Frontal cortex (tissue), 3 donors: ENCODE measurements at regions not wholly inside any gene's neighbourhood (a gene's known extent, or its start where the extent isn't known, plus 50 kb on each side); places are given as distances from the start of the nearest gene placed in this dataset.

Source experiments
- DNase-seq, 2 donors: peaks; one replicate each; pipeline ENCODE4 v3.0.0; 2012; ENCODE audit warnings: low spot score in 2 of 2
- FAIRE-seq: peaks from 2 replicates; lab custom pipeline; 2012; peaks lifted over from hg19 to GRCh38; lab: Jason Lieb, UNC
- donor health status: control.
- donor health status: control.
- donor health status: control.

- FAIRE-seq (no peak), DNase-seq (no peak)
Observed at GRCh38 chr4:13836946-13837912, 209.7 kb upstream of the BOD1L1 start.

DNA sequence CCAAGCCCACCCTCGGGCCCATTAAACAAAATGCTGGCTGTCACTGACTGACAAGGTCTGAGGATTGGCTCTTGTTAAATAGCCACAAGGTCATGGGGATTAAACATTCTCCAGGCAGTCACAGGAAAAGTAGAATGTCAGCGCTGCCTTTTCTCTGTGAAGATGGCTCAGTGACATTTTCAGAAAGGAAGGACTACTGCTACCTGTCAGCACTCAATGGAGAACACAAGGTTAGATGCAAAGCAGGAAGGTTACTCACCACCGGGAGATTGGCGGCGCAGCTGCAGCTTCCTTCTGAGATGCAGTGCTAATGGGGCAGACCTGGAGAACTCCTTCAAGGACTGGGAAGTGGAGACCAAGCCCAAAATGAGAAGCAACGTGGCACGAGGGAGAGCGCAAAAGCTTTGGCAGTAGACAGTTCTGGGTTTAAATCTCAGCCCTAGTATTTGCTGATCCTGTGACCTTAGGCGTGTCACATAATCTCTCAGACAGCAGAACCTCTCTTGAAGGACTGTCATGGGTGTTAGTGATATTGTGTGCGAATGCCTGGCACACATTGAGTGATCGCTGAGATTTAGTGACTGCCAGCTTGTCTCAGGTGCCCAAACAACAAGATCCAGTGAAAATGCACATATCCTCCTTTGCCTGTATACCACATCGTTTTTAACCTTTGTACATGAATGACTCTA is 213.1 kb upstream of the BOD1L1 start:
- no peak for FAIRE-seq
- DNase-seq, result no peak

DNA sequence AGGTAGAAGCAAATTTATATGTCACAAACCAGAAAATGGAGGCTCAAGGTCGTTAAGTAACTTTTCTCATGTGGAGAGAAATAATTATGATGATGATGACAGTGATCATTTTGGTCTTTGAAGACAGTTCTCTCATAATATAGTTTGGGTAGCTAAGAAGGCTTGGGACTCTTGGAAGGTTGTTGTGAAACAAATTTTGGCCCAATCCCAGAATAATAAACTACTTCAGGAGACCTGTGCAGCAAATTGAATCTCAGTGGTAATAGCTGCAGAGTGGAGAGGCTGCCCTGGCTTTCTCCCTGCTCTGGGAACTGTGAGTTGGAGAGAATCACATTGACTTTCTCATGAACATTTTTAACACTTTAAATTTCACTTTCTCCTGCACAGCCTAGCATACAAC is 217.2 kb upstream of the BOD1L1 start:
- DNase-seq (no peak), FAIRE-seq (no peak)

DNA sequence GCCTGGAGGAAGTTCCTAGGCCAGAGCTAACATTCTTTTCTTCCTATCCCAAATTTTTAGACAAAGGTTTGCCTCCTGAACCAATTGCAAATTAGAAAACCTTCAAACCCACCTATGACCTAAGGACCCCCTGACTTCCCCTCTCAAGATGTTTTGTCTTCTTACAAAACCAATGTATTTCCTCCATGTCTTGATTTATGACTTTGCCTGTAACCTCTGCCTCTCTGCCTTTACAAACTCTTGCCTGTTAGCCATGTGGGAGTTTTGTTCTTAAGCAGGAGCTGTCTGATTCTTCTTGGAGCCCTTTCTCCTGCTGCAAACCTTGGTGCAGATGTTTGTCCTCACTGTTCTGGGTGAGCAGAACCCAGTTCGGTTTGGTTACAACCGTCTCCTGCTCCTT is 222.3 kb upstream of the BOD1L1 start:
- DNase-seq, result no peak
- no peak for FAIRE-seq

DNA sequence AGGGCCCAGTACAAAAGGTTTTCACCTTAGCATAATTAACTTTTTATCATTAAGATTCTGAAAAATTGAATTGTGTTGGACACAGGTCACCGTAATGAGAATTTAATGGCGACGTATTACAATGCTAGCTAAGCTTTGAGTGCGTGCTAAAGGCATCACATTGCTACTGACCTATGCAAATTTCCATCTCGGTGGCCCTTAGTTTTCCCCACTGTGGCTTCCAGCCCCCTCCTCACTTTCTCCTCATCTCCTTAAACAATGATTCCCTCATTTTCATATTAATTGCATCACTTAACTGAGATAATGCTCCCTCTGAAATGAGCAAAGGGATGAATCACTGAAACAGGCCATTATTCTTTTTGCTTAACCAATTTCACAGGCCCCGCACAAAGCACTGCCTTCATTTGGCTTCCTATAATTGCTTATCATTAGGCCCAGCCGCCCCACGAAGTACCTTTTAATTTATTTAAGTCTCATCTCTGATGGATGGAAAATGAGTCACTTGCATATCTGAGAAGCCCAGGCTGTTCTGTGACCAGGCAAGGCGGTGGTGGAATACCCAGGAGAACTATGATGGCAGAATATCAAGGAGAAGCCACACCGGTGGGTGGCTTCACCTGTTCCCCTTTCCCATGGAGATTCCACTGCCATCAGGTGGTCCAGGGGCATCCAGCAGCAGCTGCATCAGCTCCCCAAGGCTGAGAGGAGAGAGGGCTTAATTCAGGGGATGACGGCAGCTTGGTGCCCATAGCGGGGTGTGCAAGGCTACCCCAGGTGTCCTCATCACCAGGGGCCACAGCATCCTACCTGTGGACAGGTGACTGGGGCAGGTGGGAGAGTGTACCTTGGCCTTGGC is 223.8 kb upstream of the BOD1L1 start:
- DNase-seq (no peak), FAIRE-seq (no peak)

DNA sequence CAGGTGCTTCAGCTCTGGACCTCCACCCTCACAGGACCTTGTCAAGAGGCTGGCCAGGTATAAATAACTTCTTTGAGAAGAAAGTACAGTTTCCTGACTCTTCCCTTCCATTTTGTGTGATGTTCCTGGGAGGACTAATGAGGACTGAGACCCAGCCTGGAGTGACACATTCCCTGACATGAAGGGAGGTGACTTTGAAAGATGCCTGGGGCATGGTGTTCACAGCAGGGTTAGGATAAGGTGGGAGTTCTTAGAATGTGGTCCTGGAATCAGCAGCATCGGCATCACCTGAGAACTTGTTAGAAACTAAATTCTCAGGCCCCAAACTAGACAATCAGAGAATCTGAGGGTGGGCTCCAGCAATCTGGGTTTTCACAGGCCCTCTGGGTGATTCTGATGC is 224.9 kb upstream of the BOD1L1 start:
- DNase-seq (no peak), FAIRE-seq (no peak)

GRCh38 chr4:13856387-13856786 is 228.9 kb upstream of the BOD1L1 start:
- no peak for FAIRE-seq
- no peak for DNase-seq

GRCh38 chr4:13857397-13857796 is 229.9 kb upstream of the BOD1L1 start:
- DNase-seq (no peak), FAIRE-seq (no peak)

- DNase-seq (no peak), FAIRE-seq (no peak)
Observed at GRCh38 chr4:13857800-13858199, 230.3 kb upstream of the BOD1L1 start.

DNA sequence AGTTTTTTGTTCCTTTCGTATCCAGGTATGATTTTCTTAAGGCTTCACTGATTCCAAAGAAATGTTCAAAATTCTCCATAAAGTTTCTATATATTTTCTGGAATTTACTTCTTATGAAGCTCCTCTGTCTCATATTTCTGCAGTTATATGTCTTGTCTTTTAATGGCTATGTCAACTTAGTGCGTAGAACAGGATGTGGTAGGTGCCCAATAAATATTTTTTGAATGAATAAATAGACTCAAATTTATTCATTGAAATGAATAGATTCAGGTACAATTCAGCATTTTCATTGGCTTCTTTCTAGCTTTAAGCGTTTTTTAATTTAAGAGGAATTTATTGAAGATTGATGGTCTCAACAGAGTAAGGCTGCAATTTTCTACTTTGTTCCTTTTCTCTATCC is 231.9 kb upstream of the BOD1L1 start:
- no peak for DNase-seq
- no peak for FAIRE-seq

DNA sequence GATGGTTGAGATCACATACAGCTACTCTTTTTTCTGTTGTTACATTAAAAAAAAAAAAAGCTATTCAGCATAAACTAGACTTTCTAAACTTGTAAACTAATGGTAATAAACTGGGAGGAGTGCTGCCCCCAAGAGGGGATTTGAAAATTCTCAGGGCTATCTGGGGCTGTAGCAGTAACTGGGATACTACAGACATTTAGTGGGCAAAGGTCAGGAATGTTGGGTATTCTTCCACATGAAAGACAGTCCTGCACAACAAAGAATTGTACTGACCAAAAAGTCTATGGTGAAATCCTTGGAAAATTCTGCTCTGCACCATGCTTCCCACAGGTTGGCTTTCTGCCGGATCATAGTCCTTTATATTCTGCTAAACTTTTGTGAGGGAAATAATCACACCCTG is 232.6 kb upstream of the BOD1L1 start:
- no peak for DNase-seq
- no peak for FAIRE-seq

DNA sequence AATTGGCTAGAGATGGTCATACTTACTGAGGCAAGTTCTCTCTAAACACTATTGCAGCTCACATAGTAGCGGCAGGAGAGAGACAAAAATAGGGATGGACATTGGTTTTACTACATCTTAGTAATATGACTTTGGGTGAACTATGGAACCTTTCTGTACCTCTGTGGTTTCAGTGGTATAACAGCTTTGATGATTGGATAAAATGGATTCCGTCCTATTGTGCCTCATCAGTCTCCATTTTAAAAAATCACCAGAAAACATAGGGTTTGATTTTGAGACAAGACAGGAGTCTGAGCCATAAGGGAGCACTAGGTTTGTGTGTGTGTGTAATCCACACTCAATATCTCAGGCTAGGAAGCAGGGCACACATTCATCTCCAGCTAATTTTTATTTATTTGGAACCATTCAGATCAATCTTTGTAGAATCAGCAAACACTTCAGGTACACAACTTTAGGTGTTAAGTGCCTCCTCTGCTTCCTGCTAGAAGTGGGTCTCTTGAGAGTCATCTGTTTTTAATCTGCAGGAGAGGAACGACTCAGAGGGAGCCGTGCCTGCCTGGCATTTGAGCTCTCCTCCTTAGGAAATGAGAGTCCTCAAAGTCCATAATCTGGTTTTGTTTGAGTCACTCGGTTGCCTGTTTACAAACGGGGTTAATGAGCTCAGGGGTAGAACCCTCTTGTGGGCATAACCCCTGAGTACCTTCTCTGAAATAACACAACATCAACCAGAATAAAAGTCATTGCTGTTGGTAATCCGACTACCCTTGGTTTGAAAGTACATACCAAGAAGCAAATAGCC is 238.5 kb upstream of the BOD1L1 start:
- DNase-seq (no peak), FAIRE-seq (no peak)

GRCh38 chr4:13866881-13867280 is 239.4 kb upstream of the BOD1L1 start:
- DNase-seq (no peak), FAIRE-seq (no peak)

GRCh38 chr4:13872155-13872554 is 244.6 kb upstream of the BOD1L1 start:
- no peak for FAIRE-seq

DNA sequence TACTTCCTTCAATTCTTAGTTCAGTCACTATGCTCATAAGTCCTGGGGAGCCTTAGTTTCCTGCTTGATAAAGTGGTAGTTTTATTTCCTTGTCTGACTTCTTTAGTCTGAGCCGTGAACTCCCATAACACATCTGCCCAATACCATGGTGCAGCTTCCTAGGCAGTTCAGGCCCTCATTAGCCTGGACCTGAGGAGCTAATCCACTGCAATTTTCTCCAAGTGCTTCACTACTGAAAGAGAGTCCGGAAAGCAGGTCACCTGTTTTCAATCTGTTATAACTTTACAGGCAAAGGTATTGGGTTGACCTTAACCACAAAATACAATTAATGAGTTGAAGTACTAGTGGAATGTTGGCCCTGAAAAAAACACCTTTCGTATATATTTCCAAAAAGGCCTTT is 245.4 kb upstream of the BOD1L1 start:
- DNase-seq (no peak), FAIRE-seq (no peak)

More at GRCh38 chr4:13872155-13872554, 244.6 kb upstream of the BOD1L1 start:
- no peak for DNase-seq

DNA sequence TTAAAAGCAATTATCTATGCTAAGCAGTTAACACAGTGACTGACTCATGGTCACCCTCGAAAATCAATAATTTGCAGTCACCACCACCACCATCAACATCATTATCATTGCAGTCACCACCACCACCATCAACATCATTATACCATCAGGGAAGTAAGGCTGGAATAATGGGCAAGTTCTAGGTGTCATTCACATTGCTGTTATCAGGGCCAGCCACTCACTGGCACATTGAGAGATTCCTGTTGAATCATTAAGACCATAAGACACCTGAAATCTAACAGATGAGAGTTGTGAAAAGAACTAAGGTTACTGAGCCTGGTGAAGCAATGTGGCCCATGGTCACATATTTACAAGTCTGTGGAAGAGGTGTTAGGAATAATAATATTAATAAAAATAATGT is 247.7 kb upstream of the BOD1L1 start:
- FAIRE-seq (no peak), DNase-seq (no peak)

DNA sequence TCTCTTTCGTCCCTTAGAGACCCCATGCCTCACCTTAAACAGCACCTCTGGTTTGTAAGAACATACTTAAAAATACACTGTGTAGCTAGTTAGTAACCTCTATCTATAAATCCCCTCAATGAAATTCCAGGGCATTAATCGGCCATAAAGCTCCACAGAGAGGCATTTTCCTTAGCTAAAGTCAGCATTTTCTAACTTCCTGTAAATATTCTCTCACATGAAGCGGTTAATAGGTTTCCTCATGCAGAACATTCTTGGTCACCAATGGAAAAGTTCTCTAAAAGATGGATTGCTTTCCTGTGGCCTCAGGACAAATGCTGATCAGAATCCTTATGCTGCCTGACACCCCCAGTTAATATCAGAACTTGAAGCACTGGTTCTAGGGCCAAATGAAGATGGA is 248.6 kb upstream of the BOD1L1 start:
- no peak for DNase-seq
- FAIRE-seq, result no peak

DNA sequence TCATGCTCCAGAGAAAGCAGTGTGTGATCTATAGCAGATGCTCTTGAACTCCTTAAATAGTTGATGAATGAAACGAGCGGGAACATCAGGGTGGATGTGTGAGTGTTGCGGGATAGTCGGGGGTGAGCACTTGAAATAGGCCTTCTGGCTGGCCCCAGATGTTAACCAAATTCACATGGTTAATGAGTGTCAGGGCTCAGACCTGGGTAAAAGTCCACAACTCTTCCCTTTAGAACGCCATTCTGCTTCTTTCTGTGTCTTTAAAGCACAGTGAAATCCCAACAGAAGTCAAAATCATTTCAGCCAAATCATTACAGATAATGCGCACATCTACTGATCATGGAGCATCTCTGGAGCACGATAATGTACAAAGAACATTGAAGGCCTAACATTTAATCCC is 249.4 kb upstream of the BOD1L1 start:
- no peak for DNase-seq
- no peak for FAIRE-seq

GRCh38 chr4:13877626-13878025 is 250.1 kb upstream of the BOD1L1 start:
- FAIRE-seq (no peak), DNase-seq (no peak)

DNA sequence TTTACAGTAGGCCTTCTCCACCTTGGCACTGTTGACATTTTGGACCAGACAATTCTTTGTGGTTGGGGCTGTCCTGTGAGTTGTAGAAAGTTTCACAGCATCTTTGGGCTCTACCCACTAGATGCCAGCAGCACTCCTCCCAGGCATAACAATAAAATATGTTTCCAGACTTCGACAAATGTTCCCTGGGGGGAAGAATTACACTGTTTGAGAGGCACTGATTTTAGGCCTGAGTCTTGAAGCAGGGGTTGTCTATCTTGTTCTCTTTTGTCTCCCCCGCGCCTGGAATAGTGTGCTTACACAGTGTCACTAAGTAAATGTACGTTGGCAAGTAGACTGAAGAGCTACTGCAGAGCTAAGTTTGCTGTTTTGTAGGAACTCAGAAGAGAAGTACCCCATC is 254.4 kb upstream of the BOD1L1 start:
- DNase-seq (no peak), FAIRE-seq (no peak)
